B cell (primary cell): ENCODE measurements at regions not wholly inside any gene's neighbourhood (a gene's known extent, or its start where the extent isn't known, plus 50 kb on each side); places are given as distances from the start of the nearest gene placed in this dataset.

Experiments used
- ATAC-seq: fragments of 200-7000 bp; cut with Tn5 transposase; one replicate; pipeline ENCODE4 v1.10.0; 2021; ENCODE audit warnings: low read depth, mild to moderate bottlenecking, moderate number of reproducible peaks, moderate library complexity
- CTCF ChIA-PET: fragments of 350-600 bp; sonication (Branson Sonifier 250); formaldehyde crosslinking; loops from one replicate; lab custom pipeline; 2021; ENCODE audit warnings: antibody characterized with exemption, inconsistent platforms; lab: Charles Lee
- POLR2A ChIA-PET: fragments of 350-600 bp; sonication (Branson Sonifier 250); formaldehyde crosslinking; loops from one replicate; lab custom pipeline; 2021; ENCODE audit warnings: antibody characterized with exemption; lab: Charles Lee
- DNase-seq: peaks from one replicate; pipeline ENCODE4 v3.0.0; 2013
- H2AFZ ChIP-seq: 2 replicates; pipeline ENCODE4 v1.6.1; 2012; ENCODE audit warnings: mild to moderate bottlenecking, low read depth, low read length; ENCODE audit not compliant: insufficient read depth, poor library complexity, severe bottlenecking
- H3K27ac ChIP-seq, 2 donors: 1 replicate in 1 of 2; 2 replicates in 1 of 2; pipeline ENCODE4 v1.5.1; 2012 to 2013; ENCODE audit warnings: low read length in 2 of 2, mild to moderate bottlenecking in 2 of 2, moderate library complexity in 1 of 2
- H3K27me3 ChIP-seq, 4 experiments: fragments of 200-600 bp in 1 of 4; sonication (generic) in 1 of 4; replicated peaks in 1 of 4; 1 replicate in 2 of 4; 2 replicates in 2 of 4; pipeline versions ENCODE4 v1.6.1 to v1.7.0; 2013 to 2016; ENCODE audit warnings: low read length in 3 of 4, mild to moderate bottlenecking in 2 of 4, mixed read lengths in 1 of 4, moderate library complexity in 1 of 4; ENCODE audit not compliant: insufficient read depth in 4 of 4, control insufficient read depth in 3 of 4; ENCODE audit errors: control extremely low read depth in 1 of 4
- H3K36me3 ChIP-seq, 2 experiments: replicated peaks in 1 of 2; 1 replicate in 1 of 2; 2 replicates in 1 of 2; pipeline versions ENCODE4 v1.6.1 to v1.7.1; 2013; ENCODE audit warnings: low read length in 1 of 2; ENCODE audit not compliant: insufficient read depth in 2 of 2, control insufficient read depth in 1 of 2; ENCODE audit errors: control extremely low read depth in 1 of 2, extremely low read depth in 1 of 2
- H3K4me1 ChIP-seq, 2 donors: fragments of 200-600 bp in 1 of 2; sonication (generic) in 1 of 2; 1 replicate in 1 of 2; 2 replicates in 1 of 2; pipeline versions ENCODE4 v1.5.1 to v1.6.1; 2013 to 2017; ENCODE audit warnings: low read length in 2 of 2; ENCODE audit not compliant: control insufficient read depth in 2 of 2, insufficient read depth in 2 of 2
- H3K4me2 ChIP-seq: replicated peaks from 2 replicates; pipeline ENCODE3; 2012; ENCODE audit warnings: mild to moderate bottlenecking, low read depth, low read length; ENCODE audit not compliant: poor library complexity, severe bottlenecking
- H3K4me3 ChIP-seq, 5 experiments: fragments of 200-600 bp in 1 of 5; sonication (generic) in 1 of 5; 1 replicate in 3 of 5; 2 replicates in 2 of 5; pipeline versions ENCODE4 v1.5.1 to v1.7.0; 2011 to 2016; ENCODE audit warnings: low read length in 4 of 5, mild to moderate bottlenecking in 4 of 5, low read depth in 2 of 5, control low read depth in 1 of 5, moderate library complexity in 1 of 5; ENCODE audit not compliant: insufficient read depth in 1 of 5; ENCODE audit errors: control extremely low read depth in 1 of 5, extremely low read depth in 1 of 5
- H3K79me2 ChIP-seq: fragments of 200-600 bp; sonication (generic); one replicate; pipeline ENCODE4 v1.6.0; 2016; ENCODE audit warnings: low read length; ENCODE audit not compliant: control insufficient read depth, insufficient read depth
- H3K9ac ChIP-seq: fragments of 200-600 bp; sonication (generic); 2 replicates; pipeline ENCODE4 v1.6.1; 2017; ENCODE audit warnings: mild to moderate bottlenecking, low read length, moderate library complexity
- H3K9me3 ChIP-seq, 3 donors: one replicate each; pipeline versions ENCODE4 v1.6.1 to v1.7.1; 2013; ENCODE audit warnings: low read length in 2 of 3; ENCODE audit not compliant: control insufficient read depth in 2 of 3, insufficient read depth in 1 of 3; ENCODE audit errors: control extremely low read depth in 1 of 3
- H4K20me1 ChIP-seq: 2 replicates; pipeline ENCODE4 v1.6.0; 2012; ENCODE audit warnings: mild to moderate bottlenecking, low read length; ENCODE audit not compliant: insufficient read depth, control insufficient read depth, poor library complexity, severe bottlenecking
- H3K27ac Mint-ChIP-seq: one replicate; pipeline ENCODE4 v1.8.0; 2021; ENCODE audit warnings: mixed read lengths
- H3K27me3 Mint-ChIP-seq: one replicate; pipeline ENCODE4 v1.8.0; 2021; ENCODE audit warnings: mixed read lengths
- H3K4me1 Mint-ChIP-seq: one replicate; pipeline ENCODE4 v1.8.0; 2021; ENCODE audit warnings: mixed read lengths
- H3K4me3 Mint-ChIP-seq: one replicate; pipeline ENCODE4 v1.8.0; 2021; ENCODE audit warnings: mixed read lengths
- H3K9me3 Mint-ChIP-seq: one replicate; pipeline ENCODE4 v1.8.0; 2022; ENCODE audit warnings: mixed read lengths; ENCODE audit not compliant: insufficient read depth
- EZH2 ChIP-seq: IDR thresholded peaks from 2 replicates; pipeline ENCODE4 v1.6.1; 2012; ENCODE audit warnings: borderline replicate concordance, low read depth, mild to moderate bottlenecking, moderate library complexity, low read length; ENCODE audit not compliant: insufficient read depth, poor library complexity, severe bottlenecking
- WGBS: methylation state at CpG from one replicate; pipeline ENCODE4 v1.1.5; 2013; ENCODE audit warnings: missing lambda C conversion rate; ENCODE audit not compliant: insufficient coverage; 5-methylcytosine and 5-hydroxymethylcytosine counted together
- intact Hi-C: fragments of 100-400 bp; cut with micrococcal nuclease; formaldehyde crosslinking; loops from one replicate; pipeline ENCODE4 v1.10.0; 2022
- TF ChIP-seq, protein P1 (sequence below): fragments of 200-600 bp; IDR thresholded peaks from one replicate; pipeline ENCODE4 v1.8.0; 2022; ENCODE audit warnings: antibody characterized with exemption, mild to moderate bottlenecking

- Histone ChIP-seq H3K4me3 (no peak overlapping the region), H3K27me3 (peaks cover 0 to 3% (median 0%) of the 10 kb centered on the region in 4 experiments), H3K36me3 (no peaks in the 10 kb centered on the region), H3K9ac (no peak overlapping the region), H3K9me3 (peaks cover 0 to 2% (median 0%) of the 10 kb centered on the region in 3 donors), H3K4me1 (no peaks in the 10 kb centered on the region), H3K27ac (no peak overlapping the region), H3K79me2 (no peaks in the 10 kb centered on the region), H4K20me1 (no peaks in the 10 kb centered on the region), H3K4me2 (no peak overlapping the region), H2AFZ (no peak overlapping the region)
- H3K4me1 Mint-ChIP-seq, result no peaks in the 10 kb centered on the region
- H3K4me3 Mint-ChIP-seq, result no peak overlapping the region
- H3K27me3 Mint-ChIP-seq, result peaks cover 18% of the 10 kb centered on the region
- no peak for DNase-seq
- no peak for ATAC-seq
- POLR2A ChIA-PET, result no interaction called here
- intact Hi-C loops, result no loop called here
- no peaks in the 10 kb centered on the region for H3K9me3 Mint-ChIP-seq
- no peak for TF ChIP-seq EZH2
- TF ChIP-seq, protein P1, sequence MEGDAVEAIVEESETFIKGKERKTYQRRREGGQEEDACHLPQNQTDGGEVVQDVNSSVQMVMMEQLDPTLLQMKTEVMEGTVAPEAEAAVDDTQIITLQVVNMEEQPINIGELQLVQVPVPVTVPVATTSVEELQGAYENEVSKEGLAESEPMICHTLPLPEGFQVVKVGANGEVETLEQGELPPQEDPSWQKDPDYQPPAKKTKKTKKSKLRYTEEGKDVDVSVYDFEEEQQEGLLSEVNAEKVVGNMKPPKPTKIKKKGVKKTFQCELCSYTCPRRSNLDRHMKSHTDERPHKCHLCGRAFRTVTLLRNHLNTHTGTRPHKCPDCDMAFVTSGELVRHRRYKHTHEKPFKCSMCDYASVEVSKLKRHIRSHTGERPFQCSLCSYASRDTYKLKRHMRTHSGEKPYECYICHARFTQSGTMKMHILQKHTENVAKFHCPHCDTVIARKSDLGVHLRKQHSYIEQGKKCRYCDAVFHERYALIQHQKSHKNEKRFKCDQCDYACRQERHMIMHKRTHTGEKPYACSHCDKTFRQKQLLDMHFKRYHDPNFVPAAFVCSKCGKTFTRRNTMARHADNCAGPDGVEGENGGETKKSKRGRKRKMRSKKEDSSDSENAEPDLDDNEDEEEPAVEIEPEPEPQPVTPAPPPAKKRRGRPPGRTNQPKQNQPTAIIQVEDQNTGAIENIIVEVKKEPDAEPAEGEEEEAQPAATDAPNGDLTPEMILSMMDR, result no peak
- H3K27ac Mint-ChIP-seq, result no peak overlapping the region
- CTCF ChIA-PET, result no interaction called here
These were observed 469.0 kb upstream of the USP24 start for GRCh38 chr1:55684131-55684650.

GRCh38 chr1:55682198-55682597 is 467.0 kb upstream of the USP24 start:
- intact Hi-C loops, result no loop called here
- ATAC-seq (no peak), DNase-seq (no peak)
- Mint-ChIP-seq H3K4me3 (no peak overlapping the region), H3K4me1 (no peaks in the 10 kb centered on the region), H3K9me3 (no peaks in the 10 kb centered on the region), H3K27ac (no peak overlapping the region), H3K27me3 (peaks cover 16% of the 10 kb centered on the region)
- Histone ChIP-seq H3K27ac (no peak overlapping the region), H3K36me3 (no peaks in the 10 kb centered on the region), H2AFZ (no peak overlapping the region), H4K20me1 (no peaks in the 10 kb centered on the region), H3K4me2 (no peak overlapping the region), H3K9ac (no peak overlapping the region), H3K79me2 (no peaks in the 10 kb centered on the region), H3K27me3 (no peaks in the 10 kb centered on the region), H3K4me3 (no peak overlapping the region), H3K4me1 (no peaks in the 10 kb centered on the region), H3K9me3 (peaks cover 0 to 2% (median 0%) of the 10 kb centered on the region in 3 donors)
- TF ChIP-seq EZH2, result no peak
- TF ChIP-seq, protein P1, result no peak
- ChIA-PET CTCF (no interaction called here), POLR2A (no interaction called here)
- 100% methylated on average over 1 of the region's 3 CpGs for WGBS
